ENCODE measurements at regions not wholly inside any gene's neighbourhood (a gene's known extent, or its start where the extent isn't known, plus 50 kb on each side); places are given as distances from the start of the nearest gene placed in this dataset.

GRCh38 chr6:11292594-11293236 is 60.2 kb upstream of the NEDD9 start:
- ATAC-seq: no peak
- no peak overlapping the region for H3K27ac Mint-ChIP-seq
- CTCF ChIA-PET: no interaction called here

GRCh38 chr6:11292091-11292490 is 59.6 kb upstream of the NEDD9 start:
- H3K4me3 Mint-ChIP-seq: no peak overlapping the region
- H3K9me3 Mint-ChIP-seq: peaks cover 10% of the 10 kb centered on the region
- H3K36me3 Mint-ChIP-seq: peaks cover 5% of the 10 kb centered on the region
- ChIA-PET CTCF (no interaction called here), POLR2A (no interaction called here)
- no peak overlapping the region for H3K27ac Mint-ChIP-seq
- ATAC-seq (no peak), DNase-seq (ENCODE audit: low spot score) (no peak)
- H3K4me1 Mint-ChIP-seq: no peaks in the 10 kb centered on the region
- no peaks in the 10 kb centered on the region; the same call in 1 of the 2 replicates for H3K27me3 Mint-ChIP-seq (ENCODE audit: low read depth)
- TF ChIP-seq NR3C1 (CRISPR knock-in tag; conservative IDR thresholded peaks at IDR 0.05; ENCODE audit: low read depth) (no peak), ZNF138 (CRISPR knock-in tag; conservative IDR thresholded peaks at IDR 0.05) (no peak), HMGA2 (CRISPR knock-in tag; IDR thresholded peaks at IDR 0.05) (no peak), USF1 (CRISPR knock-in tag; IDR thresholded peaks at IDR 0.05) (no peak), ZSCAN18 (CRISPR knock-in tag; IDR thresholded peaks at IDR 0.05) (no peak), ZNF317 (CRISPR knock-in tag; IDR thresholded peaks at IDR 0.05; ENCODE audit: borderline replicate concordance, low read depth) (no peak), ATF1 (CRISPR knock-in tag; IDR thresholded peaks at IDR 0.05) (no peak), ZNF532 (CRISPR knock-in tag; IDR thresholded peaks at IDR 0.05; ENCODE audit: borderline replicate concordance) (no peak), JUN (CRISPR knock-in tag; IDR thresholded peaks at IDR 0.05) (no peak), ZNF121 (CRISPR knock-in tag; IDR thresholded peaks at IDR 0.05) (no peak), ZNF512 (CRISPR knock-in tag; IDR thresholded peaks at IDR 0.05; ENCODE audit: borderline replicate concordance) (no peak), TEAD1 (CRISPR knock-in tag; IDR thresholded peaks at IDR 0.05) (no peak), SMAD3 (CRISPR knock-in tag; IDR thresholded peaks at IDR 0.05; ENCODE audit: borderline replicate concordance) (no peak)

More at GRCh38 chr6:11292594-11293236, 60.2 kb upstream of the NEDD9 start:
- H3K4me3 Mint-ChIP-seq: no peak overlapping the region
- POLR2A ChIA-PET: no interaction called here
- H3K27me3 Mint-ChIP-seq (ENCODE audit: low read depth): no peaks in the 10 kb centered on the region; the same call in 1 of the 2 replicates
- peaks cover 5% of the 10 kb centered on the region for H3K36me3 Mint-ChIP-seq
- no peaks in the 10 kb centered on the region for H3K4me1 Mint-ChIP-seq
- TF ChIP-seq OVOL2 (CRISPR knock-in tag; IDR thresholded peaks at IDR 0.05; ENCODE audit: borderline replicate concordance) (no peak), AR (CRISPR knock-in tag; IDR thresholded peaks at IDR 0.05) (no peak), ZNF219 (CRISPR knock-in tag; IDR thresholded peaks at IDR 0.05; ENCODE audit: borderline replicate concordance) (no peak), MLX (CRISPR knock-in tag; IDR thresholded peaks at IDR 0.05) (no peak)
- no peak for DNase-seq (ENCODE audit: low spot score)
- H3K9me3 Mint-ChIP-seq: peaks cover 10% of the 10 kb centered on the region

Measured in WTC11 (cell line).